ENCODE measurements at regions not wholly inside any gene's neighbourhood (a gene's known extent, or its start where the extent isn't known, plus 50 kb on each side); places are given as distances from the start of the nearest gene placed in this dataset.

- no peak for ATAC-seq
- TF ChIP-seq TOX (CRISPR knock-in tag; IDR thresholded peaks at IDR 0.05; ENCODE audit: borderline replicate concordance), result no peak
- TF ChIP-seq OSR1 (CRISPR knock-in tag; IDR thresholded peaks at IDR 0.05), result no peak
- TF ChIP-seq ISL1 (CRISPR knock-in tag; IDR thresholded peaks at IDR 0.05), result no peak
- no peak for TF ChIP-seq ZNF565 (CRISPR knock-in tag; conservative IDR thresholded peaks at IDR 0.05; ENCODE audit: low read depth)
- TF ChIP-seq ZNF70 (CRISPR knock-in tag; IDR thresholded peaks at IDR 0.05), result no peak
- no peak for TF ChIP-seq ESRRG (CRISPR knock-in tag; IDR thresholded peaks at IDR 0.05)
- TF ChIP-seq PPARA (CRISPR knock-in tag; IDR thresholded peaks at IDR 0.05; ENCODE audit: borderline replicate concordance), result no peak
- no peak for TF ChIP-seq ZFP30 (CRISPR knock-in tag; IDR thresholded peaks at IDR 0.05)
- TF ChIP-seq ZC3H10 (CRISPR knock-in tag; IDR thresholded peaks at IDR 0.05), result no peak
- no peak for TF ChIP-seq BACH2 (CRISPR knock-in tag; IDR thresholded peaks at IDR 0.05; ENCODE audit: borderline replicate concordance)
- no peak for TF ChIP-seq TCF4 (CRISPR knock-in tag; IDR thresholded peaks at IDR 0.05; ENCODE audit: borderline replicate concordance)
- TF ChIP-seq POU6F1 (CRISPR knock-in tag; IDR thresholded peaks at IDR 0.05; ENCODE audit: borderline replicate concordance, low read depth), result no peak
- TF ChIP-seq CREB5 (CRISPR knock-in tag; IDR thresholded peaks at IDR 0.05; ENCODE audit: low read depth), result no peak
- no peak for TF ChIP-seq TSHZ2 (CRISPR knock-in tag; IDR thresholded peaks at IDR 0.05)
- TF ChIP-seq SNAI2 (CRISPR knock-in tag; IDR thresholded peaks at IDR 0.05), result no peak
- no peak for TF ChIP-seq ZNF8 (CRISPR knock-in tag; IDR thresholded peaks at IDR 0.05)
- TF ChIP-seq CSDC2 (CRISPR knock-in tag; IDR thresholded peaks at IDR 0.05), result no peak
- no peak for TF ChIP-seq PATZ1 (CRISPR knock-in tag; IDR thresholded peaks at IDR 0.05; ENCODE audit: borderline replicate concordance)
These were observed 160.0 kb upstream of the AFDN start for GRCh38 chr6:167666571-167667203.

- no peak for ATAC-seq
- TF ChIP-seq GLIS3 (CRISPR knock-in tag; IDR thresholded peaks at IDR 0.05) (no peak), ZNF565 (CRISPR knock-in tag; conservative IDR thresholded peaks at IDR 0.05; ENCODE audit: low read depth) (no peak), CSDC2 (CRISPR knock-in tag; IDR thresholded peaks at IDR 0.05) (no peak), CSRNP3 (CRISPR knock-in tag; IDR thresholded peaks at IDR 0.05) (no peak), ARNTL (CRISPR knock-in tag; IDR thresholded peaks at IDR 0.05; ENCODE audit: borderline replicate concordance, low read depth) (no peak), SNAI2 (CRISPR knock-in tag; IDR thresholded peaks at IDR 0.05) (no peak), TCF4 (CRISPR knock-in tag; IDR thresholded peaks at IDR 0.05; ENCODE audit: borderline replicate concordance) (no peak), BACH2 (CRISPR knock-in tag; IDR thresholded peaks at IDR 0.05; ENCODE audit: borderline replicate concordance) (no peak), RARB (CRISPR knock-in tag; IDR thresholded peaks at IDR 0.05) (no peak), OSR1 (CRISPR knock-in tag; IDR thresholded peaks at IDR 0.05) (no peak), TOX (CRISPR knock-in tag; IDR thresholded peaks at IDR 0.05; ENCODE audit: borderline replicate concordance) (no peak), ISL1 (CRISPR knock-in tag; IDR thresholded peaks at IDR 0.05) (no peak), ESRRG (CRISPR knock-in tag; IDR thresholded peaks at IDR 0.05) (no peak), ZFP30 (CRISPR knock-in tag; IDR thresholded peaks at IDR 0.05) (no peak), CREB5 (CRISPR knock-in tag; IDR thresholded peaks at IDR 0.05; ENCODE audit: low read depth) (no peak), ZNF70 (CRISPR knock-in tag; IDR thresholded peaks at IDR 0.05) (no peak), POU6F1 (CRISPR knock-in tag; IDR thresholded peaks at IDR 0.05; ENCODE audit: borderline replicate concordance, low read depth) (no peak), ZC3H10 (CRISPR knock-in tag; IDR thresholded peaks at IDR 0.05) (no peak), ZNF8 (CRISPR knock-in tag; IDR thresholded peaks at IDR 0.05) (no peak)
These were observed 159.3 kb upstream of the AFDN start for GRCh38 chr6:167667204-167668018.

Data from SK-N-SH treated with all-trans-retinoic acid at 6 μM for 48 hours (cell line).